HCT116 (cell line): ENCODE measurements at regions not wholly inside any gene's neighbourhood (a gene's known extent, or its start where the extent isn't known, plus 50 kb on each side); places are given as distances from the start of the nearest gene placed in this dataset.
"Not testable (repeated sequence)": the region's sequence is repeated elsewhere in the genome, so short reads cannot be mapped to it uniquely, and the experiment has no call there.

Source experiments
- ATAC-seq: fragments of 200-7000 bp; cut with Tn5 transposase; 2 replicates; pipeline ENCODE4 v1.9.1; 2020; ENCODE audit warnings: mild to moderate bottlenecking, moderate library complexity
- BruUV-seq: library from RNA; stranded (reverse); fragments of 400-500 nt; replicated peaks from 2 replicates; lab custom pipeline; 2021; lab: Mats Ljungman, UMichigan
- CTCF ChIA-PET: fragments of 300-600 bp; sonication (Branson Sonifier 250); formaldehyde crosslinking; loops from one replicate; lab custom pipeline; 2021; ENCODE audit warnings: antibody characterized with exemption; lab: Charles Lee
- POLR2A ChIA-PET: fragments of 300-600, 350-600 bp; sonication (Branson Sonifier 250); formaldehyde crosslinking; loops from one replicate; lab custom pipeline; 2021; ENCODE audit warnings: antibody characterized with exemption; lab: Charles Lee
- RAD21 ChIA-PET, 2 experiments: fragments of 300-600 bp; sonication (Branson Sonifier 250); formaldehyde crosslinking; loops; one replicate each; lab custom pipeline; 2023; ENCODE audit warnings: low total read pairs in 2 of 2; ENCODE audit not compliant: uncharacterized antibody in 2 of 2, unreplicated experiment in 2 of 2, low non-redundant PET in 1 of 2; lab: Charles Lee
- DNase-seq: peaks from one replicate; pipeline ENCODE4 v3.0.0-alpha.2; 2010; ENCODE audit warnings: low read depth, low spot score
- H2AFZ ChIP-seq: fragments of 200-600 bp; shearing (Covaris generic), sonication (generic); 2 replicates; pipeline ENCODE4 v1.6.1; 2017; ENCODE audit warnings: low read depth, mixed run types, mixed read lengths, antibody characterized with exemption, low read length; ENCODE audit not compliant: poor library complexity, severe bottlenecking
- H3K27ac ChIP-seq: 2 replicates; pipeline ENCODE4 v1.5.1; 2012; ENCODE audit warnings: low read depth, low read length
- H3K27me3 ChIP-seq: fragments of 200-600 bp; sonication (generic); 2 replicates; pipeline ENCODE4 v1.6.1; 2016; ENCODE audit warnings: mixed run types, low read length, mixed read lengths; ENCODE audit not compliant: insufficient read depth
- H3K36me3 ChIP-seq, 2 experiments: fragments of 200-500 bp in 1 of 2; fragments of 200-600 bp in 1 of 2; sonication (Bioruptor generic) in 1 of 2; sonication (generic) in 1 of 2; 2 replicates each; pipeline versions ENCODE4 v1.5.1 to v1.6.1; 2014 to 2016; ENCODE audit warnings: low read length in 2 of 2, inconsistent platforms in 1 of 2, mixed read lengths in 1 of 2, mixed run types in 1 of 2; ENCODE audit not compliant: insufficient read depth in 2 of 2, control insufficient read depth in 1 of 2
- H3K4me1 ChIP-seq, 2 experiments: fragments of 200-600 bp in 1 of 2; sonication (generic) in 1 of 2; 2 replicates each; pipeline versions ENCODE4 v1.5.1 to v1.6.1; 2012 to 2017; ENCODE audit warnings: low read length in 2 of 2, inconsistent platforms in 1 of 2, mild to moderate bottlenecking in 1 of 2, mixed read lengths in 1 of 2, mixed run types in 1 of 2, moderate library complexity in 1 of 2; ENCODE audit not compliant: insufficient read depth in 2 of 2, control insufficient read depth in 1 of 2
- H3K4me2 ChIP-seq: fragments of 200-600 bp; sonication (generic); 2 replicates; pipeline ENCODE4 v1.6.1; 2017; ENCODE audit warnings: mixed run types, low read length, mixed read lengths
- H3K4me3 ChIP-seq, 2 experiments: fragments of 200-600 bp in 1 of 2; sonication (generic) in 1 of 2; replicated peaks in 1 of 2; 2 replicates each; pipeline ENCODE4 v1.5.1; 2011 to 2016; ENCODE audit warnings: low read length in 2 of 2, control low read depth in 1 of 2, low read depth in 1 of 2, mild to moderate bottlenecking in 1 of 2, mixed read lengths in 1 of 2, mixed run types in 1 of 2
- H3K79me2 ChIP-seq: fragments of 200-600 bp; sonication (generic); 2 replicates; pipeline ENCODE4 v1.6.1; 2017; ENCODE audit warnings: mild to moderate bottlenecking, mixed run types, low read length, moderate library complexity, mixed read lengths; ENCODE audit not compliant: insufficient read depth
- H3K9ac ChIP-seq: fragments of 200-600 bp; sonication (generic); 2 replicates; pipeline ENCODE4 v1.6.1; 2016; ENCODE audit warnings: low read length, mixed read lengths
- H3K9me2 ChIP-seq: fragments of 200-600 bp; sonication (generic), shearing (Covaris generic); 2 replicates; pipeline ENCODE4 v1.6.1; 2017; ENCODE audit warnings: mixed run types, mild to moderate bottlenecking, moderate library complexity; ENCODE audit not compliant: insufficient read depth
- H3K9me3 ChIP-seq, 2 experiments: fragments of 200-500 bp in 1 of 2; fragments of 200-600 bp in 1 of 2; sonication (Bioruptor generic) in 1 of 2; sonication (generic) in 1 of 2; 2 replicates each; pipeline ENCODE4 v1.6.1; 2014 to 2017; ENCODE audit warnings: low read length in 2 of 2, mixed read lengths in 2 of 2, inconsistent platforms in 1 of 2, low read depth in 1 of 2, mild to moderate bottlenecking in 1 of 2, mixed run types in 1 of 2, moderate library complexity in 1 of 2; ENCODE audit not compliant: control insufficient read depth in 1 of 2, insufficient read depth in 1 of 2
- H4K20me1 ChIP-seq: fragments of 200-600 bp; sonication (generic), shearing (Covaris generic); 2 replicates; pipeline ENCODE4 v1.6.1; 2017; ENCODE audit warnings: mixed run types, mild to moderate bottlenecking, moderate library complexity; ENCODE audit not compliant: insufficient read depth
- CBX3 ChIP-seq: IDR thresholded peaks from 2 replicates; pipeline ENCODE4 v1.6.1; 2012; ENCODE audit warnings: low read depth
- CEBPB ChIP-seq: IDR thresholded peaks from 2 replicates; pipeline ENCODE4 v1.6.1; 2012; ENCODE audit warnings: low read depth
- EGR1 ChIP-seq: IDR thresholded peaks from 2 replicates; pipeline ENCODE4 v1.6.1; 2012; ENCODE audit warnings: low read depth
- ELF1 ChIP-seq: IDR thresholded peaks from 2 replicates; pipeline ENCODE4 v1.6.1; 2012; ENCODE audit warnings: low read depth, borderline replicate concordance
- EZH2 ChIP-seq: fragments of 200-600 bp; sonication (generic); IDR thresholded peaks from 2 replicates; pipeline ENCODE4 v1.6.1; 2017; ENCODE audit warnings: antibody characterized with exemption, mixed run types
- FOSL1 ChIP-seq: IDR thresholded peaks from 2 replicates; pipeline ENCODE4 v1.6.1; 2012; ENCODE audit warnings: low read depth
- POLR2A ChIP-seq: IDR thresholded peaks from 2 replicates; pipeline ENCODE4 v1.7.0; 2011; ENCODE audit warnings: borderline replicate concordance; ENCODE audit not compliant: insufficient read depth, insufficient read length; ENCODE audit errors: extremely low read depth
- POLR2AphosphoS5 ChIP-seq: IDR thresholded peaks from 2 replicates; pipeline ENCODE4 v1.6.1; 2011; ENCODE audit warnings: mild to moderate bottlenecking, low read depth, low read length, moderate library complexity
- RAD21 ChIP-seq: IDR thresholded peaks from 2 replicates; pipeline ENCODE4 v1.6.1; 2012; ENCODE audit warnings: low read depth, mild to moderate bottlenecking
- REST ChIP-seq: IDR thresholded peaks from 2 replicates; pipeline ENCODE4 v1.6.1; 2012; ENCODE audit warnings: low read depth
- SIN3A ChIP-seq: IDR thresholded peaks from 2 replicates; pipeline ENCODE4 v1.6.1; 2012; ENCODE audit warnings: low read depth
- SP1 ChIP-seq: IDR thresholded peaks from 2 replicates; pipeline ENCODE4 v1.6.1; 2012; ENCODE audit warnings: low read depth
- YY1 ChIP-seq: IDR thresholded peaks from 2 replicates; pipeline ENCODE4 v1.6.1; 2011; ENCODE audit warnings: low read length, low read depth, moderate library complexity, mild to moderate bottlenecking; ENCODE audit not compliant: insufficient replicate concordance; ENCODE audit errors: extremely low read depth
- intact Hi-C: fragments of 100-400 bp; cut with micrococcal nuclease; formaldehyde crosslinking; loops from 2 replicates; pipeline ENCODE4 v1.10.0; 2022

GRCh38 chrX:53818115-53818514 lies 131.6 kb upstream of the HUWE1 start:
- H3K9me3 ChIP-seq, ATAC-seq, RAD21 ChIA-PET, H3K27ac ChIP-seq, H3K27me3 ChIP-seq, H3K79me2 ChIP-seq, H3K4me3 ChIP-seq, H3K9me2 ChIP-seq, DNase-seq, H3K36me3 ChIP-seq, H3K9ac ChIP-seq, BruUV-seq, H3K4me1 ChIP-seq, H2AFZ ChIP-seq, CTCF ChIA-PET, H3K4me2 ChIP-seq, H4K20me1 ChIP-seq, POLR2A ChIA-PET, intact Hi-C loops: not testable (repeated sequence)

- H3K9me2 ChIP-seq = no peaks in the 10 kb centered on the region
- no peaks in the 10 kb centered on the region for H4K20me1 ChIP-seq
- intact Hi-C loops = no loop called here
- POLR2A ChIA-PET = no interaction called here
- DNase-seq = no peak
- ATAC-seq = no peak
- CTCF ChIA-PET = no interaction called here
- H3K4me1 ChIP-seq = peaks cover 0 to 10% of the 10 kb centered on the region in 2 experiments; a peak in 2 of 4 replicates
- no peak overlapping the region for H3K9ac ChIP-seq
- BruUV-seq = no TSS peak
- no peak overlapping the region for H2AFZ ChIP-seq
- no peak overlapping the region for H3K4me3 ChIP-seq
- no peak overlapping the region for H3K4me2 ChIP-seq
- RAD21 ChIA-PET = no interaction called here
- no peaks in the 10 kb centered on the region for H3K27me3 ChIP-seq
- H3K27ac ChIP-seq = no peak overlapping the region
- TF ChIP-seq EGR1 (no peak), CEBPB (no peak), SP1 (no peak), REST (no peak), POLR2A (no peak), FOSL1 (no peak), RAD21 (no peak), CBX3 (no peak), POLR2AphosphoS5 (no peak), YY1 (no peak), SIN3A (no peak), ELF1 (no peak), EZH2 (no peak)
- TF ChIP-seq, all 23 proteins: peak for 0
- no peaks in the 10 kb centered on the region for H3K36me3 ChIP-seq
- H3K9me3 ChIP-seq = no peaks in the 10 kb centered on the region
- H3K79me2 ChIP-seq = no peaks in the 10 kb centered on the region
Observed at GRCh38 chrX:53817548-53817947, 131.0 kb upstream of the HUWE1 start.
